Activated B cell treated with CpG ODN at 0.5 μM for 24 hours (primary cell): ENCODE measurements at regions not wholly inside any gene's neighbourhood (a gene's known extent, or its start where the extent isn't known, plus 50 kb on each side); places are given as distances from the start of the nearest gene placed in this dataset.

ENCODE experiments used
- ATAC-seq: fragments of 200-7000 bp; cut with Tn5 transposase; one replicate; pipeline ENCODE4 v1.10.0; 2021; ENCODE audit warnings: low read depth, mild to moderate bottlenecking, moderate library complexity
- CTCF ChIA-PET: fragments of 350-600 bp; sonication (Branson Sonifier 250); formaldehyde crosslinking; loops from one replicate; lab custom pipeline; 2021; ENCODE audit warnings: antibody characterized with exemption; lab: Charles Lee
- POLR2A ChIA-PET: fragments of 350-600 bp; sonication (Branson Sonifier 250); formaldehyde crosslinking; loops from one replicate; lab custom pipeline; 2021; ENCODE audit warnings: antibody characterized with exemption; lab: Charles Lee
- DNase-seq: peaks from one replicate; pipeline ENCODE4 v3.0.0; 2022
- H3K27ac Mint-ChIP-seq: one replicate; pipeline ENCODE4 v1.8.0; 2020; ENCODE audit warnings: mixed read lengths
- H3K27me3 Mint-ChIP-seq: one replicate; pipeline ENCODE4 v1.8.0; 2021; ENCODE audit warnings: mixed read lengths
- H3K36me3 Mint-ChIP-seq: one replicate; pipeline ENCODE4 v1.8.0; 2021; ENCODE audit warnings: low read depth, mixed read lengths
- H3K4me1 Mint-ChIP-seq: one replicate; pipeline ENCODE4 v1.8.0; 2021; ENCODE audit warnings: mixed read lengths
- H3K4me3 Mint-ChIP-seq: one replicate; pipeline ENCODE4 v1.8.0; 2020; ENCODE audit warnings: mild to moderate bottlenecking, mixed read lengths
- H3K9me3 Mint-ChIP-seq: one replicate; pipeline ENCODE4 v1.8.0; 2020; ENCODE audit warnings: mixed read lengths
- CTCF ChIP-seq: fragments of 200-600 bp; IDR thresholded peaks from one replicate; pipeline ENCODE4 v1.8.0; 2022; ENCODE audit warnings: antibody characterized with exemption, mild to moderate bottlenecking
- intact Hi-C: fragments of 100-400 bp; cut with micrococcal nuclease; formaldehyde crosslinking; loops from one replicate; pipeline ENCODE4 v1.15.1; 2024

- H3K36me3 Mint-ChIP-seq: no peaks in the 10 kb centered on the region
- CTCF ChIA-PET: no interaction called here
- no peak overlapping the region for H3K4me3 Mint-ChIP-seq
- no peaks in the 10 kb centered on the region for H3K27me3 Mint-ChIP-seq
- no peak overlapping the region for H3K27ac Mint-ChIP-seq
- no peak for TF ChIP-seq CTCF
- POLR2A ChIA-PET: no interaction called here
- ATAC-seq: no peak
- H3K9me3 Mint-ChIP-seq: no peaks in the 10 kb centered on the region
- intact Hi-C loops: no loop called here
- DNase-seq: no peak
- no peaks in the 10 kb centered on the region for H3K4me1 Mint-ChIP-seq
These were observed 223.3 kb downstream of the NOL4 start for GRCh38 chr18:34001376-34001775.

DNA sequence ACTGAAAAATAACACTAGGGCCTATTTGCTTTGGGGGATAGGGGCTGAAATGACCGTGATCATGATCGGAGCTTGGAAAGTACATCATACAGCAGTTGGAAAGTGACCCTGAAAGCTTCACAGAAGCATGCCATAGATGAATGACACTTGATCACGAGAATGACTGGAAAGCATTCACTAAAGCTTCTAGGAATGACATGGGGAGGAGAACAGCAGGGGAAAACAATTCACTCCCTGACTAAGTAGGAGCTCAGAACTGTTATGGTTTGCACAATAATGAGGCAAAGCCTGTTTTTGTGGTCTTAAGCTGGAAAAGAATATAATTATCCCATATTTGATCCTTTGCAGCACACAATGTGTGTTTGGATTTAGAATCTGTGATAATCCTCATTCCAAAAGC is 237.5 kb downstream of the NOL4 start:
- ChIA-PET CTCF (no interaction called here), POLR2A (no interaction called here)
- ATAC-seq: no peak

DNA sequence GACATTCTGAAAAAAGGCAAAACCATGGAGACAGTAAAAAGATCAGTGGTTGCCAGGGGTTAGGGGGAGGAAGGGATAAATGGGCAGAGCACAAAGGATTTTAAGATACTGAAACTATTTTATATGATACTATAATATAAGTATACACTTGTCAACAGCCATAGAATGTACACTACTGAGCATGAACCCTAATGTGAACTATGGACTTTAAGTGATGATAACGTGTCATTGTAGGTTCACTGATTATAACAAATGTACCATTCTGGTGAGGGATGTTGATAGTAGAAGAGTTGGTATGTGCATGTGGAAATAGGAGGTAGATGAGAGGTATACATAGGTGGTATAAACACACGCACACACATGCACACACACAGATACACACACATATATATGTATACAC is 241.6 kb downstream of the NOL4 start:
- no peaks in the 10 kb centered on the region for H3K36me3 Mint-ChIP-seq
- DNase-seq: no peak
- CTCF ChIA-PET: no interaction called here

More for the DNA sequence above, 237.5 kb downstream of the NOL4 start:
- no peak overlapping the region for H3K4me3 Mint-ChIP-seq
- DNase-seq: no peak
- H3K4me1 Mint-ChIP-seq: no peaks in the 10 kb centered on the region
- intact Hi-C loops: no loop called here
- no peaks in the 10 kb centered on the region for H3K27me3 Mint-ChIP-seq
- no peaks in the 10 kb centered on the region for H3K9me3 Mint-ChIP-seq
- no peak for TF ChIP-seq CTCF
- no peaks in the 10 kb centered on the region for H3K36me3 Mint-ChIP-seq
- H3K27ac Mint-ChIP-seq: no peak overlapping the region

GRCh38 chr18:33960417-33960816 is 264.3 kb downstream of the NOL4 start:
- H3K4me1 Mint-ChIP-seq: no peaks in the 10 kb centered on the region
- CTCF ChIA-PET: no interaction called here
- intact Hi-C loops: no loop called here
- H3K4me3 Mint-ChIP-seq: no peak overlapping the region
- no peak for TF ChIP-seq CTCF
- H3K36me3 Mint-ChIP-seq: no peaks in the 10 kb centered on the region
- POLR2A ChIA-PET: no interaction called here
- DNase-seq (no peak), ATAC-seq (no peak)
- no peak overlapping the region for H3K27ac Mint-ChIP-seq
- no peaks in the 10 kb centered on the region for H3K27me3 Mint-ChIP-seq
- peaks cover 2% of the 10 kb centered on the region for H3K9me3 Mint-ChIP-seq

More for the DNA sequence above, 241.6 kb downstream of the NOL4 start:
- Mint-ChIP-seq H3K4me1 (no peaks in the 10 kb centered on the region), H3K27ac (no peak overlapping the region), H3K9me3 (no peaks in the 10 kb centered on the region), H3K27me3 (no peaks in the 10 kb centered on the region), H3K4me3 (no peak overlapping the region)
- POLR2A ChIA-PET: no interaction called here
- ATAC-seq: no peak
- no peak for TF ChIP-seq CTCF
- intact Hi-C loops: no loop called here

- H3K4me1 Mint-ChIP-seq: no peaks in the 10 kb centered on the region
- no peak for ATAC-seq
- POLR2A ChIA-PET: no interaction called here
These were observed 265.1 kb downstream of the NOL4 start for GRCh38 chr18:33959609-33960008.

More at GRCh38 chr18:33959609-33960008, 265.1 kb downstream of the NOL4 start:
- DNase-seq: no peak
- no peaks in the 10 kb centered on the region for H3K27me3 Mint-ChIP-seq
- CTCF ChIA-PET: no interaction called here
- intact Hi-C loops: no loop called here
- H3K9me3 Mint-ChIP-seq: peaks cover 2% of the 10 kb centered on the region
- no peaks in the 10 kb centered on the region for H3K36me3 Mint-ChIP-seq
- no peak overlapping the region for H3K27ac Mint-ChIP-seq
- H3K4me3 Mint-ChIP-seq: no peak overlapping the region
- TF ChIP-seq CTCF: no peak
